A673 (cell line): ENCODE measurements at regions not wholly inside any gene's neighbourhood (a gene's known extent, or its start where the extent isn't known, plus 50 kb on each side); places are given as distances from the start of the nearest gene placed in this dataset.

Experiments used
- EZH2 ChIP-seq: fragments of 200-600 bp; sonication (generic); IDR thresholded peaks from 2 replicates; pipeline ENCODE4 v1.6.1; 2017; ENCODE audit warnings: borderline replicate concordance, low read depth, mild to moderate bottlenecking, mixed read lengths, antibody characterized with exemption, low read length; ENCODE audit not compliant: poor library complexity, severe bottlenecking
- TF ChIP-seq, protein P1 (sequence below): fragments of 300-800, 200-600 bp; sonication (generic); conservative IDR thresholded peaks from 2 replicates; pipeline ENCODE4 v1.5.1; 2017; ENCODE audit warnings: low read depth, mild to moderate bottlenecking, antibody characterized with exemption, low read length, moderate library complexity, mixed read lengths

DNA sequence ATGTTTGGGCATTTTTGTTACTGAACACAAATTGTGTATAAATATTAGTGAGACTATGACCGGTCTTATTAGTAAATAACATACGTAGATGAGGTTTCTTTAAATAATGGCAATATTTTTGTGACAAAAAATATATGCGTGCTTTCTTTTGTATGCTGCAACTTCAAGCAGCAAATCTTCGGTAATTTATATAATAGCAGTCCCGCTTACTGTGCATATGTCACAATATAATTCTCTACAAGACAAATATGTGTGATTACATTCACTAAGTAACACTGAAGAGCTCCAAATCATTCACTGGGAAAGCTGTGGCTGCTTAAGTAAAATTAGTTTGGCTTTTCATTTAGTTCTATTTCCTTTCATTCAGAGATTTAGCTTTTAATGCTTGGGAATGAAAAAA, 376.0 kb downstream of the CYLC2 start:
- TF ChIP-seq EZH2 = no peak
- TF ChIP-seq, protein P1, sequence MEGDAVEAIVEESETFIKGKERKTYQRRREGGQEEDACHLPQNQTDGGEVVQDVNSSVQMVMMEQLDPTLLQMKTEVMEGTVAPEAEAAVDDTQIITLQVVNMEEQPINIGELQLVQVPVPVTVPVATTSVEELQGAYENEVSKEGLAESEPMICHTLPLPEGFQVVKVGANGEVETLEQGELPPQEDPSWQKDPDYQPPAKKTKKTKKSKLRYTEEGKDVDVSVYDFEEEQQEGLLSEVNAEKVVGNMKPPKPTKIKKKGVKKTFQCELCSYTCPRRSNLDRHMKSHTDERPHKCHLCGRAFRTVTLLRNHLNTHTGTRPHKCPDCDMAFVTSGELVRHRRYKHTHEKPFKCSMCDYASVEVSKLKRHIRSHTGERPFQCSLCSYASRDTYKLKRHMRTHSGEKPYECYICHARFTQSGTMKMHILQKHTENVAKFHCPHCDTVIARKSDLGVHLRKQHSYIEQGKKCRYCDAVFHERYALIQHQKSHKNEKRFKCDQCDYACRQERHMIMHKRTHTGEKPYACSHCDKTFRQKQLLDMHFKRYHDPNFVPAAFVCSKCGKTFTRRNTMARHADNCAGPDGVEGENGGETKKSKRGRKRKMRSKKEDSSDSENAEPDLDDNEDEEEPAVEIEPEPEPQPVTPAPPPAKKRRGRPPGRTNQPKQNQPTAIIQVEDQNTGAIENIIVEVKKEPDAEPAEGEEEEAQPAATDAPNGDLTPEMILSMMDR = no peak
